ENCODE measurements at regions not wholly inside any gene's neighbourhood (a gene's known extent, or its start where the extent isn't known, plus 50 kb on each side); places are given as distances from the start of the nearest gene placed in this dataset.

DNA sequence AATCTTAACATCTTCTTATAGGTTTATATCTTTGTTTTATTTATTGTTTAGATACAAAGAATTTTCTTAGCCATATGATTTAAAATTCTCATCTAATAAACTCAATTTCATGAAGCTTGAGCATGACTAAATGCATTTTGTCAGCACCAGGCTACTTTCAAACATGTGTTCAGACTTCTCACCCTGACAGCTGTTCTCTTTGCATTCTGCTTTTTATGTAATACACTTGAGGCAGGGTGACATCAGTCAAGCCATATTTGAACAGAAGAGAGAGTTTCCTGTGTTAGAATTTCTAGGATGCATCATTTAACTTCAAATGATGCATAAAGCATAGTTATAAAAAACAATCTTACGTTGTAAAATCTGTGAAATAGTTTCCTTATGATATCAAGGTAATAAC lies 1295.1 kb upstream of the PCDH20 start:
- TF ChIP-seq NFIC (IDR thresholded peaks at IDR 0.05), result no peak
- TF ChIP-seq MAX (IDR thresholded peaks at IDR 0.05), result no peak
- no peak for TF ChIP-seq USF1 (IDR thresholded peaks at IDR 0.05)
- TF ChIP-seq FOXM1 (IDR thresholded peaks at IDR 0.05; ENCODE audit: borderline replicate concordance, low read depth), result no peak
- no peak for TF ChIP-seq TAF1 (IDR thresholded peaks at IDR 0.05; ENCODE audit: low read depth)
- TF ChIP-seq, protein P1, sequence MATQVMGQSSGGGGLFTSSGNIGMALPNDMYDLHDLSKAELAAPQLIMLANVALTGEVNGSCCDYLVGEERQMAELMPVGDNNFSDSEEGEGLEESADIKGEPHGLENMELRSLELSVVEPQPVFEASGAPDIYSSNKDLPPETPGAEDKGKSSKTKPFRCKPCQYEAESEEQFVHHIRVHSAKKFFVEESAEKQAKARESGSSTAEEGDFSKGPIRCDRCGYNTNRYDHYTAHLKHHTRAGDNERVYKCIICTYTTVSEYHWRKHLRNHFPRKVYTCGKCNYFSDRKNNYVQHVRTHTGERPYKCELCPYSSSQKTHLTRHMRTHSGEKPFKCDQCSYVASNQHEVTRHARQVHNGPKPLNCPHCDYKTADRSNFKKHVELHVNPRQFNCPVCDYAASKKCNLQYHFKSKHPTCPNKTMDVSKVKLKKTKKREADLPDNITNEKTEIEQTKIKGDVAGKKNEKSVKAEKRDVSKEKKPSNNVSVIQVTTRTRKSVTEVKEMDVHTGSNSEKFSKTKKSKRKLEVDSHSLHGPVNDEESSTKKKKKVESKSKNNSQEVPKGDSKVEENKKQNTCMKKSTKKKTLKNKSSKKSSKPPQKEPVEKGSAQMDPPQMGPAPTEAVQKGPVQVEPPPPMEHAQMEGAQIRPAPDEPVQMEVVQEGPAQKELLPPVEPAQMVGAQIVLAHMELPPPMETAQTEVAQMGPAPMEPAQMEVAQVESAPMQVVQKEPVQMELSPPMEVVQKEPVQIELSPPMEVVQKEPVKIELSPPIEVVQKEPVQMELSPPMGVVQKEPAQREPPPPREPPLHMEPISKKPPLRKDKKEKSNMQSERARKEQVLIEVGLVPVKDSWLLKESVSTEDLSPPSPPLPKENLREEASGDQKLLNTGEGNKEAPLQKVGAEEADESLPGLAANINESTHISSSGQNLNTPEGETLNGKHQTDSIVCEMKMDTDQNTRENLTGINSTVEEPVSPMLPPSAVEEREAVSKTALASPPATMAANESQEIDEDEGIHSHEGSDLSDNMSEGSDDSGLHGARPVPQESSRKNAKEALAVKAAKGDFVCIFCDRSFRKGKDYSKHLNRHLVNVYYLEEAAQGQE (IDR thresholded peaks at IDR 0.05; ENCODE audit: low read depth), result no peak
- no peak for TF ChIP-seq YY1 (IDR thresholded peaks at IDR 0.05; ENCODE audit: low read depth)
- TF ChIP-seq TEAD4 (IDR thresholded peaks at IDR 0.05), result no peak
- TF ChIP-seq TCF12 (IDR thresholded peaks at IDR 0.05; ENCODE audit: low read depth), result no peak
- TF ChIP-seq EGR1 (IDR thresholded peaks at IDR 0.05), result no peak
- TF ChIP-seq RAD21 (IDR thresholded peaks at IDR 0.05; ENCODE audit: low read depth), result no peak
- TF ChIP-seq ZBTB7A (IDR thresholded peaks at IDR 0.05; ENCODE audit: low read depth), result no peak
